PC-9 (cell line): ENCODE measurements at regions not wholly inside any gene's neighbourhood (a gene's known extent, or its start where the extent isn't known, plus 50 kb on each side); places are given as distances from the start of the nearest gene placed in this dataset.

Experiments
- BruUV-seq: library from RNA; stranded (reverse); fragments of 400-500 nt; replicated peaks from 2 replicates; lab custom pipeline; 2021; lab: Mats Ljungman, UMichigan
- CTCF ChIA-PET: fragments of 300-600 bp; sonication (Branson Sonifier 250); formaldehyde crosslinking; loops from one replicate; lab custom pipeline; 2022; ENCODE audit warnings: antibody characterized with exemption; lab: Charles Lee
- POLR2A ChIA-PET: fragments of 300-600 bp; sonication (Branson Sonifier 250); formaldehyde crosslinking; loops from one replicate; lab custom pipeline; 2022; ENCODE audit warnings: antibody characterized with exemption; ENCODE audit not compliant: unreplicated experiment; lab: Charles Lee
- DNase-seq, 2 experiments: peaks; one replicate each; pipeline versions ENCODE4 v3.0.0 to v3.0.0-alpha.2; 2015 to 2022; ENCODE audit warnings: mixed read lengths in 1 of 2
- H2AFZ ChIP-seq: fragments of 200-600 bp; sonication (generic); 2 replicates; pipeline ENCODE4 v1.8.1; 2017; ENCODE audit warnings: antibody characterized with exemption
- H3F3A ChIP-seq: fragments of 200-600 bp; sonication (generic); 2 replicates; pipeline ENCODE4 v1.8.1; 2017; ENCODE audit warnings: antibody characterized with exemption, mild to moderate bottlenecking, low read depth; ENCODE audit not compliant: insufficient read depth
- H3K27ac ChIP-seq: fragments of 200-600 bp; sonication (generic); 2 replicates; pipeline ENCODE4 v1.6.1; 2016; ENCODE audit warnings: mixed run types
- H3K27me3 ChIP-seq: fragments of 200-600 bp; sonication (generic); 2 replicates; pipeline ENCODE4 v1.6.1; 2016; ENCODE audit warnings: low read depth, mixed run types; ENCODE audit not compliant: insufficient read depth
- H3K36me3 ChIP-seq: fragments of 200-600 bp; sonication (generic); 2 replicates; pipeline ENCODE4 v1.6.1; 2016; ENCODE audit warnings: low read depth, mixed run types
- H3K4me1 ChIP-seq: fragments of 200-600 bp; sonication (generic); replicated peaks from 2 replicates; pipeline ENCODE4 v1.6.1; 2016; ENCODE audit warnings: mixed run types; ENCODE audit not compliant: insufficient read depth
- H3K4me2 ChIP-seq: fragments of 200-600 bp; sonication (generic); 2 replicates; pipeline ENCODE4 v1.6.1; 2017; ENCODE audit warnings: mixed run types
- H3K4me3 ChIP-seq: fragments of 200-600 bp; sonication (generic); 2 replicates; pipeline ENCODE4 v1.6.1; 2016; ENCODE audit warnings: mixed run types
- H3K79me2 ChIP-seq: fragments of 200-600 bp; sonication (generic); 2 replicates; pipeline ENCODE4 v1.6.1; 2017; ENCODE audit warnings: low read depth, mixed run types
- H3K9me2 ChIP-seq: fragments of 200-600 bp; sonication (generic); 2 replicates; pipeline ENCODE4 v1.8.1; 2017; ENCODE audit warnings: mild to moderate bottlenecking; ENCODE audit not compliant: insufficient read depth
- H3K9me3 ChIP-seq: fragments of 200-600 bp; sonication (generic); 2 replicates; pipeline ENCODE4 v1.8.1; 2016; ENCODE audit warnings: low read depth; ENCODE audit not compliant: insufficient read depth
- H4K20me1 ChIP-seq: fragments of 200-600 bp; sonication (generic); 2 replicates; pipeline ENCODE4 v1.8.1; 2017; ENCODE audit not compliant: insufficient read depth
- CTCF ChIP-seq: fragments of 200-600 bp; sonication (generic); conservative IDR thresholded peaks from 2 replicates; pipeline ENCODE4 v1.6.1; 2017; ENCODE audit warnings: mixed run types, antibody characterized with exemption, mild to moderate bottlenecking, moderate library complexity
- EZH2 ChIP-seq: fragments of 200-600 bp; sonication (generic); IDR thresholded peaks from 2 replicates; pipeline ENCODE4 v1.8.0; 2017; ENCODE audit warnings: antibody characterized with exemption, low read depth
- intact Hi-C: fragments of 100-400 bp; cut with micrococcal nuclease; formaldehyde crosslinking; loops from one replicate; pipeline ENCODE4 v1.10.0; 2022; ENCODE audit not compliant: unreplicated experiment

DNA sequence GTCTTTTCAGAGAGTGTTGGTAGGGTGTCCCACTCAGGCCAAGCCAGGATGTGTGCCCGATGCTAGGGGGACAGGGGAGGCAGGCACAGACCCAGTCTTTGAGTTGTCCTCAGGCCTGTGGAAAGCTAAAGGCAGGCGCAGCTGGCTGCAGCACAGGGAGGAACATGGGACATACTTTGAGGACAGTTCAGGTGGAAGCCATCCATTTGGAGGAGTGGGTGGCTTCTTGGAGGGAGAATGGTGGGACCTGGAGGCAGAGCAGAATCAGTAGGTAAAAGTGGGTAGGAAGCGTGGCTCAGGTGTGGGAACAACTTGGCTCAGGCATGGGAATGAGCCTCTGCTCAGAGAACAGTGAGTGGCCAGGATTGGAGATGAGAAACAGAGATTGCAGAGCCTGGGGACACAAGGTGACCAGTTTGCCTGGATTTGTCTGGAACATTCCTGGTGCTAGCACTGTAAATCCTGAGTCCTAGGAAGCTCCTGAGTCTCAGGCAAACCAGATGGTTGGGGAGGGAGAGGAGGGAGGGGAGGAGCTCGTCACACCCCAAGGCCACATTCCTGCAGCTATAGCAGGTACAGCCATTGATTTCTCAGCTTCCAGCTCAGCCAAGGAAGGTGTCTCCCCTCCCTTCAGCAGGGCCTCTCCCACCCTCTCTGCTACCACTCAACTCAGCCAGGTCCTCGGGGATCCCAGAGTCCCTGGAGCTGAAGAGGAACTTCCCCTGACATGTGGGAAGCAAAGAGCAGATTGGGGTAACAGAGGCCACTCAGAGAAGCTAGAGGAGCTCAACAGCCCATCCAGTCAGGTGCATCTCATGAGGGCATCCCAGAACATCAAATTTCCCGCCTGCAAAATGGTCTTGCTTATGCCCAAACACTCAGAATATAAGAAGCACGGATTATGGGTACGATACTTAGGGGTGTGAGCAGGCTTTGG, 65.2 kb upstream of the TINAGL1 start:
- Histone ChIP-seq H3K79me2 (no peaks in the 10 kb centered on the region), H4K20me1 (no peaks in the 10 kb centered on the region), H3K4me3 (no peak overlapping the region), H3K36me3 (no peaks in the 10 kb centered on the region), H2AFZ (no peak overlapping the region), H3K27me3 (no peaks in the 10 kb centered on the region), H3K4me2 (peak overlapping the region; percentile 40), H3K9me2 (no peaks in the 10 kb centered on the region), H3F3A (peaks cover 4% of the 10 kb centered on the region; the same call in 1 of the 2 replicates), H3K4me1 (peaks cover 34% of the 10 kb centered on the region), H3K27ac (peak overlapping the region; percentile 37), H3K9me3 (0 out of 2 replicates have a peak, but pooled peaks cover 13% of the 10 kb centered on the region)
- ChIA-PET POLR2A (interaction anchor here (0.6 kb wide), 2 partner anchors 38 to 460 kb away, joined by 4 to 6 read pairs; no protein-coding TSS in a partner anchor), CTCF (interaction anchor here (0.6 kb wide), 1 partner anchor 444 kb away, joined by 4 read pairs; no protein-coding TSS in a partner anchor)
- BruUV-seq, result no TSS peak
- DNase-seq, result peak; percentile 63 to 84
- no peak for TF ChIP-seq CTCF
- TF ChIP-seq EZH2, result no peak
- intact Hi-C loops, result loop anchor here (2.0 kb wide), 1 partner anchor 34 kb away; no protein-coding TSS in a partner anchor

GRCh38 chr1:31511848-31512615, 64.3 kb upstream of the TINAGL1 start:
- peaks cover 4% of the 10 kb centered on the region; the same call in 1 of the 2 replicates for H3F3A ChIP-seq
- no TSS peak for BruUV-seq
- H3K36me3 ChIP-seq, result no peaks in the 10 kb centered on the region
- H3K27me3 ChIP-seq, result no peaks in the 10 kb centered on the region
- CTCF ChIA-PET, result no interaction called here
- no peak for TF ChIP-seq EZH2
- no peak for TF ChIP-seq CTCF
- H3K4me1 ChIP-seq, result peaks cover 34% of the 10 kb centered on the region
- 0 out of 2 replicates have a peak, but pooled peaks cover 13% of the 10 kb centered on the region for H3K9me3 ChIP-seq
- H3K9me2 ChIP-seq, result no peaks in the 10 kb centered on the region
- H3K4me3 ChIP-seq, result no peak overlapping the region
- H3K4me2 ChIP-seq, result peak overlapping the region; percentile 40
- peak; percentile 45 to 72 for DNase-seq
- no peak overlapping the region for H2AFZ ChIP-seq
- intact Hi-C loops, result loop anchor here (2.0 kb wide), 1 partner anchor 35 kb away; no protein-coding TSS in a partner anchor
- peak overlapping the region; percentile 37 for H3K27ac ChIP-seq
- POLR2A ChIA-PET, result interaction anchor here (0.6 kb wide), 1 partner anchor 461 kb away, joined by 4 read pairs; no protein-coding TSS in a partner anchor
- no peaks in the 10 kb centered on the region for H3K79me2 ChIP-seq
- no peaks in the 10 kb centered on the region for H4K20me1 ChIP-seq

DNA sequence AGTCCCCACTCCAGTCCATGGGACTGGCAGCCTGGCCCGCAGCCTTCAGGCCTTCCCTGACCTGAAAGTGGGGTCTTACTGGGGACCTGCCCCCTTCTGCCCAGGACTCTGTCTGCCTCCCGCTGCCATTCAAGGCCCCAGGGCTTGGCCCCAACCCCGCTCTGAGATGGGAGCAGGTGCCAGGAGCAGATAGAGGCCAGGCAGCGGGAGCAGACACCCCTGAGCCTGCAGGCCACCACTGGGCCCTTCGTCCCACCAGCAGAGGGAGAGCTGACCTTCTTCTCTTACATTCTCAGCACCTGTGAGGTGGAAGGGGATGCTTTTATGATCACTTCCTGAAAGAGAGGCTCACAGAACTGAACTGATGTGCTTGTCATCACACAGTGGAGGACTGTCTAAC, 62.2 kb upstream of the TINAGL1 start:
- no peak for TF ChIP-seq CTCF
- TF ChIP-seq EZH2, result no peak
- no TSS peak for BruUV-seq
- no peak overlapping the region for H2AFZ ChIP-seq
- H3K9me2 ChIP-seq, result no peaks in the 10 kb centered on the region
- no peaks in the 10 kb centered on the region for H4K20me1 ChIP-seq
- DNase-seq, result no peak
- no peak overlapping the region for H3K4me2 ChIP-seq
- intact Hi-C loops, result no loop called here
- CTCF ChIA-PET, result no interaction called here
- no peak overlapping the region for H3K4me3 ChIP-seq
- no peaks in the 10 kb centered on the region for H3K79me2 ChIP-seq
- H3K36me3 ChIP-seq, result no peaks in the 10 kb centered on the region
- H3K4me1 ChIP-seq, result peaks cover 31% of the 10 kb centered on the region
- 0 out of 2 replicates have a peak, but pooled peaks cover 13% of the 10 kb centered on the region for H3K9me3 ChIP-seq
- peaks cover 4% of the 10 kb centered on the region; the same call in 1 of the 2 replicates for H3F3A ChIP-seq
- no peak overlapping the region for H3K27ac ChIP-seq
- no peaks in the 10 kb centered on the region for H3K27me3 ChIP-seq
- POLR2A ChIA-PET, result no interaction called here
